ENCODE measurements at regions not wholly inside any gene's neighbourhood (a gene's known extent, or its start where the extent isn't known, plus 50 kb on each side); places are given as distances from the start of the nearest gene placed in this dataset.

DNA sequence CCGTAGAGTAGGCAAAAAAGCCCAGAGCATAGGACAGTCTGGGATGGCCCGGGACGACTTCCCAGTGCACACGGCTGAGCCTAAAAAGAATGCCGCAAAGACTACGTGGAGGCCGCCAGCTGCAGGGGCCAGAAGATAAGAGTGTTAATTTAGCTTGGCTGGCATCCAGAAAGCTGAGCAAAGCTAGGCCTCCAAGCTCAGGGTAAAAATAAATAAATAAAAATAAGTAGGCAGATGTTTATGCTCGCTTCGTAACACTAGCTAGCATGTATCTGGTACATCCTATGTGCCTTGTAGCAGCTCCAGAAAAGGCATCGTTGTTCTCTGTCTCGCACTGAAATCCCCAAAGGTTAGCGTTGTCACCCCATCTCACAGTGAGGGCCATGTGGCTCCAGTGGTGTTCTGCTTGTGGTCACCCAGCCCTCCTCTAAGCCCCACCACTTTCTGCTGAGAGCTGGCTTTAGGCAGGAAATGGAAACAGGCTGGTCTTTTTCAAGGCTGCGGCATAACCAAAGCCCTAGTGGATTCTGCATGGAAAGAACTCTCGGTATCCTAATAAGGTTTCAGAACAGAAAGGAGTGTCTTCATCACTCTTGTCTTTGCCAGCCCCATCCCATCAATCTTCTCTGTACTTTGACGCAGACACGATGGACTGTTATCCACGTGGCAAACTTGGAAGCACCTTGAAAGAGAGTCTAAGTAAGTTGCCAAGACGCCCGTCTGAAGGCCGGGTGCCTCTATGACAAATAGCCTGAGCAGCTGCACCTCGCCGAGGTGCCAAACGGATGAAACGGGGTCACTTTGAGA lies 58.1 kb upstream of the MEF2A start:
- H3K36me3 ChIP-seq (ENCODE audit: insufficient read depth, low read length), result no peaks in the 10 kb centered on the region
- H3K4me1 ChIP-seq (ENCODE audit: low read length), result peaks cover 94% of the 10 kb centered on the region
- no peaks in the 10 kb centered on the region for H3K27me3 ChIP-seq (ENCODE audit: low read length)
- H3K27ac ChIP-seq (ENCODE audit: low read length), result peak overlapping the region; percentile 98
- no peaks in the 10 kb centered on the region for H4K20me1 ChIP-seq (ENCODE audit: insufficient read depth, low read depth, low read length)
- H3K79me2 ChIP-seq (ENCODE audit: low read length), result no peaks in the 10 kb centered on the region
- peak overlapping the region; percentile 45 for H3K4me3 ChIP-seq (ENCODE audit: low read length)
- peak overlapping the region; percentile 77 for H2AFZ ChIP-seq (ENCODE audit: low read length)
- H3K9me3 ChIP-seq (ENCODE audit: low read length), result no peaks in the 10 kb centered on the region
- H3K4me2 ChIP-seq (ENCODE audit: low read depth, low read length, poor library complexity, severe bottlenecking), result peak overlapping the region; percentile 70
- H3K9me2 ChIP-seq (replicated peaks; ENCODE audit: insufficient read depth, low read length), result no peaks in the 10 kb centered on the region
- H3K9ac ChIP-seq (ENCODE audit: low read length), result peak overlapping the region; percentile 70
- peak; percentile 84 for DNase-seq

DNA sequence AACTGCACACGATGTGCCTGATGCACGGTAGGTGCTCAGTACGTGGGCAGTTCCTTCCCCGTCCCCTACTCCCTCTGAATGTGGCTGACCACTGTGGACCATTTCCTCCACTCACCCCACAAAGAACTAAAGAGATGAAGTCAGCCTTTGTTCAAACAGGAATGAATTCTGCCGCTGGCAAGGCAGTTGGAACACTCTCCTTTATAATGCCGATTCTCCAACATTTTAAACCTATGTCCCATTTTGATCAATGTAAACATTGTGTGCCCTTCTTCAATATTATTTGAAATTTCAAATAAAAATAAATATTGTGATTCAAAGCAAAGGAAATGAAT lies 57.5 kb upstream of the MEF2A start:
- peaks cover 3% of the 10 kb centered on the region; the same call in 1 of the 2 replicates for H3K9me3 ChIP-seq (ENCODE audit: low read length)
- peak overlapping the region; percentile 70 for H3K4me2 ChIP-seq (ENCODE audit: low read depth, low read length, poor library complexity, severe bottlenecking)
- no peak for DNase-seq
- H3K4me3 ChIP-seq (ENCODE audit: low read length), result peak overlapping the region; percentile 45
- peak overlapping the region; percentile 70 for H3K9ac ChIP-seq (ENCODE audit: low read length)
- H3K4me1 ChIP-seq (ENCODE audit: low read length), result peaks cover 94% of the 10 kb centered on the region
- no peaks in the 10 kb centered on the region for H3K36me3 ChIP-seq (ENCODE audit: insufficient read depth, low read length)
- no peaks in the 10 kb centered on the region for H4K20me1 ChIP-seq (ENCODE audit: insufficient read depth, low read depth, low read length)
- H2AFZ ChIP-seq (ENCODE audit: low read length), result peak overlapping the region; percentile 77
- H3K79me2 ChIP-seq (ENCODE audit: low read length), result no peaks in the 10 kb centered on the region
- no peaks in the 10 kb centered on the region for H3K27me3 ChIP-seq (ENCODE audit: low read length)
- H3K9me2 ChIP-seq (replicated peaks; ENCODE audit: insufficient read depth, low read length), result no peaks in the 10 kb centered on the region
- H3K27ac ChIP-seq (ENCODE audit: low read length), result peak overlapping the region; percentile 98

DNA sequence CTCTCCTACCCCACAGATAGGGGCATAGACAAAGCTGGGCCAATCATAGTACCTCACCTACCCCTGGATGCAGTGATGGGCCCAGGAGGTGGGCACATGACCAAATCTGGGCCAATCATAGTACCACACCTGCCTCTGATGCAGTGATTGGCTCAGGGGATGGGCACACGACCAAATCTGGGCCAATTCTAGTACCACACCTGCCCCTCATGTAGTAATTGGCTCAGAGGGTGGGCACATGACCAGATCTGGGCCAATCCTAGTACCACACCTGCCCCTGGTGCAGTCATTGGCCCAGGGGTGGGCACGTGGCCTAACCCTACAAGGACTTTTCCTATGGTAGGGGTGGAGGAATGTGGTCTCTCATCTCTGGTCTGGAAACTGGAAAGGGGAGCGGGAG lies 56.9 kb upstream of the MEF2A start:
- DNase-seq, result peak; percentile 67
- H3K4me1 ChIP-seq (ENCODE audit: low read length), result peaks cover 93% of the 10 kb centered on the region
- H3K27me3 ChIP-seq (ENCODE audit: low read length), result no peaks in the 10 kb centered on the region
- H3K79me2 ChIP-seq (ENCODE audit: low read length), result no peaks in the 10 kb centered on the region
- no peaks in the 10 kb centered on the region for H3K36me3 ChIP-seq (ENCODE audit: insufficient read depth, low read length)
- no peaks in the 10 kb centered on the region for H4K20me1 ChIP-seq (ENCODE audit: insufficient read depth, low read depth, low read length)
- H3K9me3 ChIP-seq (ENCODE audit: low read length), result peaks cover 6% of the 10 kb centered on the region; the same call in 1 of the 2 replicates
- no peak overlapping the region for H2AFZ ChIP-seq (ENCODE audit: low read length)
- no peak overlapping the region for H3K9ac ChIP-seq (ENCODE audit: low read length)
- H3K27ac ChIP-seq (ENCODE audit: low read length), result peak overlapping the region; percentile 98
- peak overlapping the region; percentile 70 for H3K4me2 ChIP-seq (ENCODE audit: low read depth, low read length, poor library complexity, severe bottlenecking)
- peak overlapping the region; percentile 58; the same call in 1 of the 2 replicates for H3K4me3 ChIP-seq (ENCODE audit: low read length)
- no peaks in the 10 kb centered on the region for H3K9me2 ChIP-seq (replicated peaks; ENCODE audit: insufficient read depth, low read length)

DNA sequence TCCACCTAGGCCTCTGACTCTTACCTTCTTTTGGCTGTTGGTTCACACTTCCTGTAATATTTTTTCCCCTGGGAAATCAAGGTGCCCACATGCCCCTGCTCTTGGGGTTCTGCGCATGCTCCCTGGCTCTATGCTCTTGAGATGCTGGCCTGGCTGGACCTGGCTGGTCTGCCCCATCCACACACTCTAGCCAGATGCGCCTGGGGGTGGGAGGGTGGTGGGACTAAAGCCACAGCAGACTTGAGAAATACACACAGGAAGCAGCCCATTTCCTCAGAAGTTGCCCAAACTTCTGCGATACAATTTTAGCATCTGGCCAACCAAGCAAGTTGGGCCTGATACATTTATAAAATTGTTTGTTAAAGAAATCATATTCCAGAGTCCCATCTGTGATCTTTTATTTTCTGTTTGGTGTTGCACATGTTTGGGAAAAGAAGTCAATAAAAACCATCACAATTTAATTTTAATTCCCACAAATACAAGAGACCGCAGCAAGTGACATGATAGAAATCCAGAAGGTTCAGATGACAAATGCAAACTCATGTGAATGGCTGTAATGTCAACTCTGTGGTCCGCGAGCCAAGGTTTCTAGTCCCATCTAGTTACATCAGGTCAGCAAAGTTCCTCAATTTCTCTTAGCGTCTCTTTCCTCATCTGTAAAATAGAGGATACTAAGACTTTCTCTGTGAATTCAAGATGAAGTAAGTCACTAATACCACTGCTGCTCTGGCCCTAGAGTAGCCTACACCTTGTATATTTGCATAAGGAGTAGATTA lies 55.9 kb upstream of the MEF2A start:
- Histone ChIP-seq H3K27me3 (ENCODE audit: low read length) (no peaks in the 10 kb centered on the region), H3K9me2 (replicated peaks; ENCODE audit: insufficient read depth, low read length) (no peaks in the 10 kb centered on the region), H3K4me3 (ENCODE audit: low read length) (peak overlapping the region; percentile 58), H2AFZ (ENCODE audit: low read length) (peak overlapping the region; percentile 28; the same call in 1 of the 2 replicates), H3K4me2 (ENCODE audit: low read depth, low read length, poor library complexity, severe bottlenecking) (peak overlapping the region; percentile 83), H3K4me1 (ENCODE audit: low read length) (peaks cover 93% of the 10 kb centered on the region), H3K79me2 (ENCODE audit: low read length) (no peaks in the 10 kb centered on the region), H3K9ac (ENCODE audit: low read length) (peak overlapping the region; percentile 67), H3K36me3 (ENCODE audit: insufficient read depth, low read length) (no peaks in the 10 kb centered on the region), H3K27ac (ENCODE audit: low read length) (peak overlapping the region; percentile 98), H3K9me3 (ENCODE audit: low read length) (peaks cover 6% of the 10 kb centered on the region; the same call in 1 of the 2 replicates), H4K20me1 (ENCODE audit: insufficient read depth, low read depth, low read length) (no peaks in the 10 kb centered on the region)
- peak; percentile 79 for DNase-seq

DNA sequence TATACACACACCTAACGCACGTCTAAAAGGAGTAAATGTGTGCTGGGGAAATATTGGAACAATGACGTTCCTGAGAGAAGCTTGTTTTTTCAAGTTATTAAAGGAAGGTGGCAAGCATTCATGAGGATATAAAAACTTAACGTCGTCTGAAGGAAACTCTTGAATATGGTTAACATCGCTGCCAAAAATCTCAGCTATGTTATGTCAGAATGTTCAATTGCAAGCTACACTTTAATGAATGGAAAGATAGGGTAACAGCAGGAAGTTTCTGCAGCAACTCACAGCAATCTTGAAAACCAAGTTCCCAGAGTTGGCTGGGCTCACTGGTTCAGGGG lies 54.3 kb upstream of the MEF2A start:
- Histone ChIP-seq H3K9me2 (replicated peaks; ENCODE audit: insufficient read depth, low read length) (no peaks in the 10 kb centered on the region), H3K36me3 (ENCODE audit: insufficient read depth, low read length) (no peaks in the 10 kb centered on the region), H2AFZ (ENCODE audit: low read length) (no peak overlapping the region; the same call in 1 of the 2 replicates), H3K27ac (ENCODE audit: low read length) (peak overlapping the region; percentile 98), H3K79me2 (ENCODE audit: low read length) (no peaks in the 10 kb centered on the region), H3K9ac (ENCODE audit: low read length) (peak overlapping the region; percentile 67), H3K4me2 (ENCODE audit: low read depth, low read length, poor library complexity, severe bottlenecking) (peak overlapping the region; percentile 83), H3K4me1 (ENCODE audit: low read length) (peaks cover 96% of the 10 kb centered on the region), H4K20me1 (ENCODE audit: insufficient read depth, low read depth, low read length) (no peaks in the 10 kb centered on the region), H3K27me3 (ENCODE audit: low read length) (no peaks in the 10 kb centered on the region), H3K4me3 (ENCODE audit: low read length) (peak overlapping the region; percentile 58), H3K9me3 (ENCODE audit: low read length) (peaks cover 6% of the 10 kb centered on the region; the same call in 1 of the 2 replicates)
- DNase-seq, result peak; percentile 86

DNA sequence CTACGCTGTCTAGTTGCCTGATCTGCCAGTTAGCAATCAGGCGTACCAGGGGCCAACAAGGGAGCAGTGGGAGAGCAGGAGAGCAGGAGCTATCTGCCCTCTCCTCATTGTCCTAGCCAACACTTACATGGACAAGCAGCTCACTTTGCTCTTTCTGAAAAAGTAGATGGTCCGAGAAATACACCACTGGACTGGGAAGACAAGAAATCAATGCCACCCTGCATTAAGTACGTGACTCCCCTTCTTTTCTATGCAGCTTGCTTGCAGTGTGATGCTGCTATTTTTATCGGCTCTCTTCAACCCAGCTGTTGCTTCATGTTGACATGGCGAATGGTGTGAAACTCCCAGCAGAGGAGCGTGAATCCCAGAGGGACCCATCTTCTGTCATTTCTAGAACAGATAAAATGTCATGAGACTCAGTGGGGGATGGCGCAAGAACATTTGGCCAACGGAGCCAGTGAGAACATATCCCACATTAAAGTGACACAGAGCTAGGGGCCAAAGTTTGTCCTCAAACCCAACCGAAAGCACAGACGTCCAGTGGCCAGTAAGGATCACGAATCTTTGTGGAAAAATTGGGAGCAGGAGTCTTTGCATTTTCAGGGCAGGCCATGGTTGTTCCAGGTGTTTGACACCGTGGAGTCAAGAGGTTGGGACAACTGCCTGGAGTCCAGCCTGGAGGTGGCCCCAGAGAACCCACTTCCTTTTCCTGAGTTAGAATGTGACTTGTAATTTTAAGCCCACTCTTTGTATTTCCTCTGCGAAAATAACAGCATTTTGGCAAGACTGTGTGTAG lies 53.7 kb upstream of the MEF2A start:
- H3K79me2 ChIP-seq (ENCODE audit: low read length), result no peaks in the 10 kb centered on the region
- no peaks in the 10 kb centered on the region for H3K27me3 ChIP-seq (ENCODE audit: low read length)
- H3K4me3 ChIP-seq (ENCODE audit: low read length), result peak overlapping the region; percentile 58
- no peaks in the 10 kb centered on the region for H4K20me1 ChIP-seq (ENCODE audit: insufficient read depth, low read depth, low read length)
- peaks cover 91% of the 10 kb centered on the region for H3K4me1 ChIP-seq (ENCODE audit: low read length)
- peak overlapping the region; percentile 67 for H3K9ac ChIP-seq (ENCODE audit: low read length)
- peak overlapping the region; percentile 52; the same call in 1 of the 2 replicates for H2AFZ ChIP-seq (ENCODE audit: low read length)
- peak; percentile 99 for DNase-seq
- H3K9me2 ChIP-seq (replicated peaks; ENCODE audit: insufficient read depth, low read length), result no peaks in the 10 kb centered on the region
- H3K36me3 ChIP-seq (ENCODE audit: insufficient read depth, low read length), result no peaks in the 10 kb centered on the region
- H3K4me2 ChIP-seq (ENCODE audit: low read depth, low read length, poor library complexity, severe bottlenecking), result peak overlapping the region; percentile 83
- peak overlapping the region; percentile 98 for H3K27ac ChIP-seq (ENCODE audit: low read length)
- peaks cover 6% of the 10 kb centered on the region; the same call in 1 of the 2 replicates for H3K9me3 ChIP-seq (ENCODE audit: low read length)

DNA sequence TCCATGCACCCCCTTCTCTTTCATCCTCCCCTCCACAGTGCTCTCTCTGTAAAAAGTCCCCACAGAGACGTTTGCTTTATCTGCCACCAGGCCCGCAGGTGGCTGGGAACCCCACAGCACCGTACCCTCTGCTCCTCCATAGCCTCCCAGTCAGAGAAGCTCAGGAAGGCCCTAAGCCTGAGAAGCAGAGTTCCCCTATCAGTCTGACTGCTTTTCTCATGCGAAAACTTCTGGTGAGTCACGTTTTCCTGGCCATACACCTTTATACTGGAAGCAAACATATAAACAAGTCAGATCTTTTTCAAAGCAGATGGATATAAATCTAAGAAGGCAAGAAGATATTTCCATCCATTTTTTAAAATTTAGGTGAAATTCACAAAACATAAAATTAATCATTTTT lies 51.5 kb upstream of the MEF2A start:
- peak overlapping the region; percentile 98 for H3K27ac ChIP-seq (ENCODE audit: low read length)
- no peak overlapping the region for H3K4me3 ChIP-seq (ENCODE audit: low read length)
- no peaks in the 10 kb centered on the region for H3K9me2 ChIP-seq (replicated peaks; ENCODE audit: insufficient read depth, low read length)
- no peaks in the 10 kb centered on the region for H3K79me2 ChIP-seq (ENCODE audit: low read length)
- peak overlapping the region; percentile 50 for H2AFZ ChIP-seq (ENCODE audit: low read length)
- no peaks in the 10 kb centered on the region for H3K27me3 ChIP-seq (ENCODE audit: low read length)
- H3K36me3 ChIP-seq (ENCODE audit: insufficient read depth, low read length), result no peaks in the 10 kb centered on the region
- no peak overlapping the region for H3K4me2 ChIP-seq (ENCODE audit: low read depth, low read length, poor library complexity, severe bottlenecking)
- peaks cover 6% of the 10 kb centered on the region; the same call in 1 of the 2 replicates for H3K9me3 ChIP-seq (ENCODE audit: low read length)
- no peak overlapping the region for H3K9ac ChIP-seq (ENCODE audit: low read length)
- H3K4me1 ChIP-seq (ENCODE audit: low read length), result peaks cover 69% of the 10 kb centered on the region
- H4K20me1 ChIP-seq (ENCODE audit: insufficient read depth, low read depth, low read length), result no peaks in the 10 kb centered on the region
- DNase-seq, result no peak

Measured in Karpas-422 (cell line).